ENCODE measurements at regions not wholly inside any gene's neighbourhood (a gene's known extent, or its start where the extent isn't known, plus 50 kb on each side); places are given as distances from the start of the nearest gene placed in this dataset.

DNA sequence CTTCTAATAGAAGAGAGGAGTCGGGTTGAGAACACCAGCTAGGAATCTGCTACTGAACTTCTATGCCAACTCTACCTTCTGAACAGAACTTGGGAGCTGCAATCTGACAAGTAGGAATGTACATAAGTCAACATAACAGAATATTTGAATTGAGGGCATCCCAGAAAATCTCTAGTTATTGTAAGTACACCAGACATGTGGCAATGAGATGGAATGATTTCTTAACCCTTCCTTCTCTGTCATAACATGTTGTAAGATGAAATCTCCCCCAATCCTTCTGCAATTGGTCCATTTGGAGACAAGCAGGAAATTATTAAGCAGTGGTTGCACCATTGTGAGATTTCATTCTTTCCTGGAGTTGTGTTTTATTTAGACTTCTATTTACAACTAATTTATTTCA, 68.7 kb upstream of the TMPO start:
- no peak for DNase-seq

DNA sequence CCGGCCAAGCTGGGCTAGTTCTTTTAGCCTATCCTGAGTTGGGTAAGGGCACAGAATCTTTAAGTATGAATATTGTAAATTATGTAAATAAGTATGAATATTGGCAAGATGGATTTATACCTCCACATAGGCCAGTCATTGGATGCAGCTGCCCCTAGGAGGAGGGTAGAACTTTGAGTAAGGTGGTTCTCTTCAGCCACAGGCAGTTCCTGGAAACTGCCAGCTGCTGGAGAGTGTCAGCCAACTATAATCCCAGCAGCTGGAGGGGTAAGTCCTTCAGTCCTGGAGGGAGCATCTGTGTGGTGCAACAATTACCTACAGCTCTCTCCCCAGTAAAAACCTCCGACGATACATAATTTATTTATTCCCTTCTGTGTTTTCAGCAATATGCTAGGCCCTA, 65.8 kb upstream of the TMPO start:
- DNase-seq: no peak

DNA sequence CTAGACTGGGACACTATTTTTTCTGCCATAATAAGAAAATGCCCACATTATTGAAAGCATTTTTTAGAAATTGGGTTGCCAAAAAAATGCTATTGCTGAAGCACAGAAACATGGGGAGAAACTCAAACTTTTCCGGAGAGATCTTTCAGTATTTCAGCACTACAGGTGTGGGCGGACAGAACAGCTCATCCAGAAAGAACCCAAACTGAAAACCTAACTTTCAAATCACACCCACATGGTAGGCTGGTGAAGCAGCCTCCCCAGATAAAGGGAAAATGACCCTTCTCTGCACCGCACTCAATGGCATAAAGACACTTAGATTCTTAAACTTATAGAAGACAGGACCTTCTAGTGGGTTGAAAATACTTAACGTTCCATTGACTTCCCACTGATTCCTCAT, 62.3 kb upstream of the TMPO start:
- no peak for DNase-seq

DNA sequence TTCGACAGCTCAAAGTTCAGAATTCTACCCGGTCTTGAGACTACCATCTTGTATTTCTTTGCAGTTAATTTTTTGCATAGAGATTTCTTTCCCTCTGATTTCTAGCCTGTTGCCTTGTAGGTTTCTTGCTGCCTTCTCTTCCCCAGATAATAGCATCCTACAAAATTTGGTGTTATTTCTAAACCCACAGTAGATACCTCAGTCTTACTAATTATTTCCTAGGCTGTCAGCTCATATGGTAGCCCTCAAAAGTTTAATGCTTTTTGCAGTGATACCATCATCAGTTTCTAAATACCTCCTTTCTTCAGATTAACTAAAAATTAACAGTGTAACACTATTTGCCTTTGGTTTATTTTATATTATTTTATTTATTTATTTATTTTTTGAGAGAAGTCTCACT, 61.9 kb upstream of the TMPO start:
- no peak for DNase-seq

DNA sequence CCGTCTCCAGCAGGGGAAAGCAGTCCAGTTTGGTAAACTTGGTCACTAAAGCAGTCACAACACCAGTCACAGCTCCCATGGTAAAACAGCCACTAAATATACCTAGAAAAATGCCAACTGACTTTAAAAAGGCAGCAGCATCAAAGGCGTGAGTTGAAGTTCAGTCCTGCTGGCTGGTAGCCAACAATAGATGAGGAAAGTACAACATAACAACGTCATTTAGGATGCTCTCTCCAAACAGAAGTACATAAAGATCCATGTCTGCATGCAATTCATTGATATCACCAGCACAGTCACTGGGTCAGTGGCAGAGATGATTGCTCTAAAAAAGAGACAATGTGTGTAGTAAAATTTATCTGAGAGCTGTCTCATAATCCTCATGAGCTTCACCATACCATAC, 59.3 kb upstream of the TMPO start:
- no peak for DNase-seq

DNA sequence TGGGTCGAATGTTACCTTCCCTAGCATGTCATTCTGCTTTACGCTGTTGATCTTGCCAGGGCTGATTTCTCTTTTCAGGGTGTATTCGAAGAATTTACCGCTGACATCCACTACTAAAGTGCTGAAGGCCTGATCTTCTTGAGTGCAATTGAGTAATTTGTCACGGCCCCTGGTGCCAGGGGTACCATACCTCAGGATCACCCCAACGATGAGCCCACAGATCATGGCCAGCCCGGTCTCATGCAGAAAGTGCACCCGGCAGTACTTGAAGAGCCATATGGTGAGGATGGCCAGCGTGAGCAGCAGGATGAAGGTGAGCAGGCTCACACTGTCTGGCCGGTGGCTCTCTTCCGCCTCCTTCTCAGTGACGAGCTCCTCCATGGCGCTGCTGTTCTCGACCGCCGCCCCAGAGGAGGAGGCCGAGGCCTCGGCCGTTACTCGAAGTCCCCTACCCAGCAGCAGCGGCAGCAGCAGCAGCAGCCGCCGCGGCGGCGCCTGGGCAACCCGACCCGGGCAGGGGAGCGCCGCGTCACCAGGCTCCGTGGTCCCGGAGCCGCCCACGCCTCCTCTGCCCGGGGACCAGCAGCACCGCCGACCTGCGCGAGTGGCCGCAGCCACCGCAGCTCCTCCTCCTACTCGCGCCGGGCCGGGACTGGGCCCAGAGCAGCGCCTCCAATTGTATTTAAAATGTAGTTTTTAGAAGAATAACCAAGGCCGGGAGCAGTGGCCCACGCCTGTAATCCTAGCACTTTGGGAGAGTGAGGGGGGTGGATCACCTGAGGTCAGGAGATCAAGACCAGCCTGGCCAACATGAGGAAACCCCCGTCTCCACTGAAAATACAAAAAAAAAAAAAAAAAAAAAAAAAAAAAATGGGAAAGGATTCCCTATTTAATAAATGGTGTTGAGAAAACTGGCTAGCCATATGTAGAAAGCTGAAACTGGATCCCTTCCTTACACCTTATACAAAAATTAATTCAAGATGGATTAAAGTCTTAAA, 58.5 kb upstream of the TMPO start:
- peak; percentile 15 for DNase-seq

DNA sequence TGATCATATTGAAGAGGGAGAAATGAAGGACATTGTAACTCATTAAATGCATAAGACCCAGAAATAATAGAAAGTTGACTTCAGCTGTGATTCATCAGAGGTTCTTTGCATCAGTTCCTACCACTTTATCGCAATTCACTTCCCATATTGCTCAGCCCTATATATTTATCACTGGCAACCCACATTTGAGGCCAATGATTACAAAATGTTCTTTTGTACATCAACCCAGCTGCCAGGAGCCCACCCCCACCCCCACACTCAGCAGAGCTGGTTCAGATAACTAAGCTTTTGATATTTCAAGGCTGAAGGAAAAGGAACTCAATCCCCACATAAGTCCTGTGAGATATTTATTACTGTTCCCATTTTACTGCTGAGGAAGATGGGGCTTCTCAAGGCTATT, 51.2 kb upstream of the TMPO start:
- no peak for DNase-seq

DNA sequence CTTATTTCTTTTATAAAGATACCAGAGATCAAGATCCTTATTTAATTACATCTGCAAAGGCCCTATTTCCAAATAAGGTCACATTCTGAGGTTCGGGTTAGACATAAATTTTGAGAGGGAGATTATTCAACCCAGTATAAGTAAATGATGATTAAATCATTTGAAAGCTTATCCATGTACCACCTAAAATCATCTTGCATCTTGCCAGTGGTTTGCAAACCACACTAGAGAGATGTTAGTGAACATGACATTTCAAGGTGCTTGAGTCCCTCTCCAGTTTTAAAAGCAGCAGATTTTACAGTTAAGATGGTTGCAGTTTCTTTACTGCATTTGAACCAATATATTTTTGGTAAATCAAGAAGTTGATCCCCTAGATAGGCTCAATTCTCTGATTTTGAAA, 49.9 kb upstream of the TMPO start:
- DNase-seq: no peak

Data from activated naive CD4-positive, alpha-beta T cell treated with anti-CD3 and anti-CD28 coated beads, Interleukin-2, amount 50 U/mL, for 16 hours (primary cell).